ENCODE measurements at regions not wholly inside any gene's neighbourhood (a gene's known extent, or its start where the extent isn't known, plus 50 kb on each side); places are given as distances from the start of the nearest gene placed in this dataset.
"Not testable (repeated sequence)": the region's sequence is repeated elsewhere in the genome, so short reads cannot be mapped to it uniquely, and the experiment has no call there.

DNA sequence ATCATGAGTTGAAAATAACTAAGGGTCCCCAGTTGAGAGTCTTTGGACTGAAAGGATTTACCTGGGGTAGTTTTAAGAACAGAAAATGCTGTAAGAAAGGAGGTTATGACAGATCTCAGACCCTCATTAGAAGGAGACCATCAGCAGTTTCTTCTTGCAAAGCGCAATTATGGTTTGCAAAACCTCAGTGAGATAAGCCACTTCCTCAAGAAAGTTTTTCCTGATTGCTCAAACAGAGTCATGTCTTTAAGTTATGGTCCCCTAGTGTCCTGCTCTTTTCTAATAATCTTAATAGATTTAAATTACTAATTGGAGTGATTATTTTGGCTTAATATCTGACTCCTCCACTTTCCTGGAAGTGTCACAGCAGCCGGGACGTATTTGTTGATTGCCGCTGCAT, 293.2 kb upstream of the KLF4 start:
- no peak overlapping the region for H3K27ac ChIP-seq
- TF ChIP-seq, protein P1, sequence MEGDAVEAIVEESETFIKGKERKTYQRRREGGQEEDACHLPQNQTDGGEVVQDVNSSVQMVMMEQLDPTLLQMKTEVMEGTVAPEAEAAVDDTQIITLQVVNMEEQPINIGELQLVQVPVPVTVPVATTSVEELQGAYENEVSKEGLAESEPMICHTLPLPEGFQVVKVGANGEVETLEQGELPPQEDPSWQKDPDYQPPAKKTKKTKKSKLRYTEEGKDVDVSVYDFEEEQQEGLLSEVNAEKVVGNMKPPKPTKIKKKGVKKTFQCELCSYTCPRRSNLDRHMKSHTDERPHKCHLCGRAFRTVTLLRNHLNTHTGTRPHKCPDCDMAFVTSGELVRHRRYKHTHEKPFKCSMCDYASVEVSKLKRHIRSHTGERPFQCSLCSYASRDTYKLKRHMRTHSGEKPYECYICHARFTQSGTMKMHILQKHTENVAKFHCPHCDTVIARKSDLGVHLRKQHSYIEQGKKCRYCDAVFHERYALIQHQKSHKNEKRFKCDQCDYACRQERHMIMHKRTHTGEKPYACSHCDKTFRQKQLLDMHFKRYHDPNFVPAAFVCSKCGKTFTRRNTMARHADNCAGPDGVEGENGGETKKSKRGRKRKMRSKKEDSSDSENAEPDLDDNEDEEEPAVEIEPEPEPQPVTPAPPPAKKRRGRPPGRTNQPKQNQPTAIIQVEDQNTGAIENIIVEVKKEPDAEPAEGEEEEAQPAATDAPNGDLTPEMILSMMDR (conservative IDR thresholded peaks at IDR 0.05) = no peak

DNA sequence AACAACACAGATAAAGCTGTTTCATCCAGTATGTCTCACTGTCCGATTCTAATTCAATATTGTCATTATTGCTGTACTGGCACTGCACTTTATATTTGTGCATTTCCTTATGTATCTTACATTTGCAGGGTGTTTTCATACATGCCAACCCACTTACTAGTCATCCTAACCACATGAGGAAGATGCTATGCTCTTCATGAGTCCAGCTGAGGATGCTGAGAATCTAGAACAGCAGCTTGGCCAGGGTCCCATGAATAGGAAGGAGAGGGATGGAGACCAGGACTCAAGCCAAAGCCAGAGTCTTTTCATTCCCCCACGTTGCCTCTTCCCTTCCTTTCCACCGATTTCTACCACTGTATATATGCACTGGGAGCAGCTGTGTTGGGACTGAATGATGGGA, 292.8 kb upstream of the KLF4 start:
- TF ChIP-seq, protein P1 (conservative IDR thresholded peaks at IDR 0.05) = no peak
- no peak overlapping the region for H3K27ac ChIP-seq

DNA sequence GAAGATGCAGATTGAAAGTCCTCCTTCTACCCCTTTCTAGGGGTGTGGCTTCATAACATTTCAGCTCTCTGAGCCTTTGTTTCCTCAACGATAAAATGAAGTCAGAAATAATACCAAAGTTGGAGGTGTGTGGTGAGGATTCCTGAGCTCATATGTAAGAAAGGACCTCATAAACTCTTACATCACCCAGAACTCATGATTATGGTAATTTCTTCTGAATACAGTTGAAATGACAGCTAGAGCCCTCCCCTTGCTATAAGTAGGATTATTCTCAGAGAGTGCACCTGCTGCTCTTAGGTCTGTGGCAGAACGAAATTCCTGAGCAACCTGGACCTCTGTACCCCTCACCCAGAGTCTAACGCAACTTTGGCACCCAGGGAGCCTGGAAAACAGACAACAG, 291.4 kb upstream of the KLF4 start:
- H3K27ac ChIP-seq = no peak overlapping the region
- TF ChIP-seq, protein P1 (conservative IDR thresholded peaks at IDR 0.05) = no peak

DNA sequence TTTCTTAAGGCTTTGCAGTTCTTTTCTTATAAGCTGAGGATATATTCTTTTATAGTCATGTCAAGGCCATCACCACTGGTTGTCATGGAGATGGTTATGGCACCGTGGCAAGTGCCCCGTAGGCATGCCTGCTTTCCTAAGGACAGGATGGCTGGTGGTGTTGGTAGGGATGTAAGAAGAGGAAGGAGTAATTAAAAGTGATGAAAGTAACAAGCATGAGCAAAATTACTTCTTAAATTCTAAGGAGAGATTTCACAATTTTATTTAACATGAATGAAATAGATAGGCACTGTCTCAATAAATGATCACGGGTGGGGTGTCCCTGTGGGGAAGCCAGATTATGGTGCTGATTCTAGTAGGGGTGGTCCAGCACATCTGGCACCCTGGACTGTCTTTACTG, 290.2 kb upstream of the KLF4 start:
- H3K27ac ChIP-seq = no peak overlapping the region
- TF ChIP-seq, protein P1 (conservative IDR thresholded peaks at IDR 0.05) = no peak

DNA sequence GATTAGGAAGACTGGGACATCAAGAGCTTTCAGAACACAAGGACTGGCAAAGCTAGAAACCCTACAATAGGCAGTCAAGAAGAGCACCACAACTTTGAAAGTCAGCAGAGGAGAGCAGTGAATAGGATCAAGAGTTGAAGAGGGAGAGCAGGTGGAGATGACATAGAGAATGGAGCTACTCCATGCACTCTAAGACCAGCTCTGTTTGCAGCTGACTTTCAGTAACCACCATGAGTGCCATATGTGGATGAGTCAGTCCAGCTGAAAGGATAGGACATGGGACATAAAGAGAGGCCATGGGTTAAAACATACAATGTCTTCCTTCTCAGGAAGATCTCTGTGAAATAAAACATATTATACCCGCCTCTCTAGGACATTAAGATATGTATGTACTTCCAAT, 289.1 kb upstream of the KLF4 start:
- H3K27ac ChIP-seq = no peak overlapping the region
- TF ChIP-seq, protein P1 (conservative IDR thresholded peaks at IDR 0.05) = no peak

DNA sequence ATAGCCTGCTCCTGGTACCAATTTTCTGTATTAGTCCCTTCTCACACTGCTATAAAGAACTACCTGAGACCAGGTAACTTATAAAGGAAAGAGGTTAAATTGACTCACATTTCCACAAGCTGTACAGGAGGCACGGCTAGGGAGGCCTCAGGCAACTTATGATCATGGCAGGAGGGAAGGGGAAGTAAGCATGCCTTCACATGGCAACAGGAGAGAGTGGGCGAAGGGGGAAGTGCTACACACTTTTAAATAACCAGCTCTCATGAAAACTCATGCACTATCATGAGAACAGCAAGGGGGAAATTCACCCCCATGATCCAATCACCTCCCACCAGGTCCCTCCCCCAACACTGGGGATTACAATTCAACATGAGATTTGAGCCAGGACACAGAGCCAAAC, 284.5 kb upstream of the KLF4 start:
- not testable (repeated sequence) for H3K27ac ChIP-seq

DNA sequence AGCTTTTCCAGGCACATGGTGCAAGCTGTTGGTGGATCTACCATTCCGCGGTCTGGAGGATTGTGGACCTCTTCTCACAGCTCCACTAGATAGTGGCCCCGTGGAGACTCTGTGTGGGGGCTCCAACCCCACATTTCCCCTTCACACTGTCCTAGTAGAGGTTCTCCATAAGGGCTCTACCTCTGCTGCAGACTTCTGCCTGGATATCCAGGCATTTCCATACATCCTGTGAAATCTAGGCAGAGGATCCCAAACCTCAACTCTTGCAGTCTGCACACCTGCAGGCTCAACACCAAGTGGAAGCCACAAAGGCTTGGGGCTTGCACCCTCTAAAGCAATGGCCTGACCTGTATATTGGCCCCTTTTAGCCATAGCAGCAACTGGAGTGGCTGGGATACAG, 283.4 kb upstream of the KLF4 start:
- TF ChIP-seq, protein P1 (conservative IDR thresholded peaks at IDR 0.05) = no peak
- H3K27ac ChIP-seq = no peak overlapping the region

DNA sequence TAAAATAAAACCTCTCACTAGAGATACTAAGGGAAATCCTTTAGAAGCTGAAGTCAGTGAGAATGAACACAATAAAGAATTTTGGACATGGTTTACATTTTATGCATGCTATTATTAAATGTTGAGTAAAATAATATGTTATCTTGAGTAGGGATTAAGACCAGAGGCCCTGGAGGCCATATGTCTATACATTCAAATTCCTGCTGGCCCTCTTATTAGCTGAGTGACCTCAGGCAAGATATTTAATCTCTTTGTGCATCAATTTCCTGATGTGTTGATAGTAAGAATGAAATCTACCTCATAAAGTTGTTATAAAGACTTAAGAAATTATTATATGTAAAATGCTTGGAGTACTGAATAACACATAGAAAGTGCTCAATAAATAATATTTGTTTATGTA, 281.1 kb upstream of the KLF4 start:
- no peak overlapping the region for H3K27ac ChIP-seq
- TF ChIP-seq, protein P1 (conservative IDR thresholded peaks at IDR 0.05) = no peak
